GM12875 (cell line): ENCODE measurements at regions not wholly inside any gene's neighbourhood (a gene's known extent, or its start where the extent isn't known, plus 50 kb on each side); places are given as distances from the start of the nearest gene placed in this dataset.
"Not testable (repeated sequence)": the region's sequence is repeated elsewhere in the genome, so short reads cannot be mapped to it uniquely, and the experiment has no call there.

Source experiments
- H3K4me3 ChIP-seq: one replicate; pipeline ENCODE4 v1.5.1; 2011; ENCODE audit warnings: low read depth, low read length, control low read depth
- CTCF ChIP-seq: IDR thresholded peaks from 2 replicates; pipeline ENCODE4 v1.5.1; 2011; ENCODE audit warnings: low read depth, mild to moderate bottlenecking, control low read depth, inconsistent platforms, low read length, moderate library complexity, borderline replicate concordance; ENCODE audit not compliant: insufficient read depth

DNA sequence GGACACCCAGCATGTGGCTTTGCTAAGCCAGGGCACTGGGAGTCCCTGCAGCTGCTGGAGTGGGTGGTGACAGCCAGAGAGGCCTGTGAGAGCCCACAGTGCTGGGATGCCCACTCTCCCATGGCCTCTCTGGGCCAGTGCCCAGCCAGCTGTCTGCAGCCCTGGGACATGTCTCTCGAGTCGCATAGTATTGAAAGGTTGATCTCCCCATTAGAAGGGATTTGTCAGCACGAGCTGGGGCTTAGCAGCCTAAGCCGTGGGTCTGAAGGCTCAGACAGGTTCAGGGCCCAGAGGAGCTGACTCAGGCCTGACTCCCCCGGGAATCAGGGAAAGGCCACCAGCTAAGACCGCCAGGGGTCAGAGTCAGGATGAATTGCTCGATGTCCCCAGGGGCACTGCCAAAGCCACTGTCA, 53.5 kb downstream of the FOXD2 start:
- no peak for TF ChIP-seq CTCF
- H3K4me3 ChIP-seq, result no peak overlapping the region

- no peak for TF ChIP-seq CTCF
- H3K4me3 ChIP-seq, result no peak overlapping the region
Observed at GRCh38 chr1:47495176-47495713, 57.4 kb downstream of the FOXD2 start.

GRCh38 chr1:47498551-47498950, 60.7 kb downstream of the FOXD2 start:
- no peak for TF ChIP-seq CTCF
- no peak overlapping the region for H3K4me3 ChIP-seq

DNA sequence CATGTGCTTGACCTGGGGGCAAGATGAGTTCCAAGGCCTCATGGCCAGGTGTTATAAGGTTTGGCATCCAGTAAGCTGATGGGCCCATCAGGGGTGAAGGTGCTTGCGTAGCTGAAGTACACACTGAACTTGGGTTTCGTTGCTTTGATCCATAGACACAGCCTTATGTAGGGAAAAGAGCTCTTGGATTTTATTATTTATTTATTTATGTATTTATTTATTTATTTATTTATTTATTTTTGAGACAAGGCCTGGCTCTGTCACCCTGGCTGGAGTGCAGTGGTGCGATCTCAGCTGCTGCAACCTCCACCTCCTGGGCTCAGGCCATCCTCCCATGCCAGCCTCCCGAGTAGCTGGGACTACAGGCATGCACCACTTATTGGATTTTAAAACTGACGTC, 63.2 kb downstream of the FOXD2 start:
- no peak for TF ChIP-seq CTCF
- no peak overlapping the region for H3K4me3 ChIP-seq

DNA sequence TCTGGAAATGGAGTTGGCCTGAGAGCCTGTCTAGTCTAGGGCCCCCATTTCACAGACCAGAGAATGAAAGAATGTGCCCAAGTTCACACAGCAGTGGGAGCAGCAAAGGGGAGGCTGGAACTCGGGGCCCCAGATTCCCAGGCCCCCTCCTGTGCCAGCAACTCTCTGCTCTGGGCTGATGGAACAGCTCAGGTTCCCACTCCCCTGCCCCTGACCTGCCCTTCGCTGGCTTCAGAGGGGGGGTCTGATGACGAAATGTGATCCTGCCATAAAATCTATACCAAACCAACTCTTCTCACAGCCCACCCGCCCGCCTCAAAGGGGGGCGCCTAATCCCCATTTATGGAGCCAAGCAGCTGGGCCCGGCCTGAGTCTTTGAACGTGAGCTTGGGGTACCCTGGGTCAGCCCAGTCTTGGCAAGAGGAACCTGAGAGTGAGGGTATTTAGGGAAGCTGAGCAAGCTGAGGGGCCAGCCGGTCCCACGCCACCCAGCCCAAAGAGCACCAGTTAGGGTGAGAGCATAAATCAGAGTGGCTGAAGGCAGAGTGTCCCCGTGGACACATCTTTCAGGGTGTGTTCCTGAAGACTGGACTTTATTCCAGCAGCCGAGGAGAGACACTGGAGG, 65.0 kb downstream of the FOXD2 start:
- H3K4me3 ChIP-seq, result no peak overlapping the region
- no peak for TF ChIP-seq CTCF

- not testable (repeated sequence) for H3K4me3 ChIP-seq
Observed at GRCh38 chr1:47504840-47505239, 67.0 kb downstream of the FOXD2 start.

DNA sequence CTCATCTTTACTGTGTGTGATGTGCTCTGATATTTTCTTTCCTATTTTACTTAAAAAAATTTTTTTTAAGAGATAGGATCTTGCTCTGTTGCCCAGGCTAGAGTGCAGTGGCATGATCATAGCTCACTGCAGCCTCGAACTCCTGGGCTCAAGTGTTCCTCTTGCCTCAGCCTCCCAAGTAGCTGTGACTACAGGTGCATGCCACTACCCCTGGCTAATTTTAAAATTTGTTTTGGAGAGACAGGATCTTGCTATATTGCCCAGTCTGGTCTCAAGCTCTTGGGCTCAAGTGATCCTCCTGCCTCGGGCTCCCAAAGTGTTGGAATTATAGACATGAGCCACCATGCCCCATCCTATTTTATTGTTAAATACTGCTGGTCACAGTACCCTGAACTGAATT, 67.4 kb downstream of the FOXD2 start:
- TF ChIP-seq CTCF, result no peak
- no peak overlapping the region for H3K4me3 ChIP-seq
